Hepatocyte (in vitro differentiated cells): ENCODE measurements at regions not wholly inside any gene's neighbourhood (a gene's known extent, or its start where the extent isn't known, plus 50 kb on each side); places are given as distances from the start of the nearest gene placed in this dataset.

Experiments used
- EZH2 ChIP-seq: fragments of 200-600 bp; sonication (generic); IDR thresholded peaks from 2 replicates; pipeline ENCODE4 v1.6.1; 2016; ENCODE audit warnings: antibody characterized with exemption, mild to moderate bottlenecking, borderline replicate concordance
- EZH2phosphoT487 ChIP-seq: fragments of 200-600 bp; sonication (generic); IDR thresholded peaks from one replicate; pipeline ENCODE4 v1.6.1; 2018; ENCODE audit warnings: antibody characterized with exemption, mild to moderate bottlenecking, low read depth, moderate library complexity; ENCODE audit not compliant: unreplicated experiment, severe bottlenecking
- TF ChIP-seq, protein P1 (sequence below): fragments of 200-600 bp; sonication (generic); IDR thresholded peaks from 2 replicates; pipeline ENCODE4 v1.5.1; 2016; ENCODE audit warnings: antibody characterized with exemption, mild to moderate bottlenecking; ENCODE audit not compliant: poor library complexity

DNA sequence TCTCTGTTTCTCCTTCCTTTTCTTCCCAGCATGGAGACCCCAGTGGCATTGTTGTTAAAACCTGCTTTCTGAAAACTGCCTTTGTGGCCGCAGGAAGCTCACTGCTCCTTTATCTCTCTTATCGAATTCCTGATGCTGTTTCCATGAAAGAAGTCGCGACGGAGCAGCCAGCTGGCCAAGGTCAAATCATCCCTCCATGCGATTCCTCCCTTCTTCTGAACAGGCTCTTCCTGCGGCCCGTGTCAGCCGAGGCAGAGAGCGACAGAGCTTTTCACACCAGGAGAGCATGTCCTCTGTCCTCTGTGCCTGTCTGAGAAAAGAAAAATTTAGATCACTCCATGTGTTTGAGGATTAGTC lies 242.1 kb upstream of the PITRM1 start:
- TF ChIP-seq, protein P1, sequence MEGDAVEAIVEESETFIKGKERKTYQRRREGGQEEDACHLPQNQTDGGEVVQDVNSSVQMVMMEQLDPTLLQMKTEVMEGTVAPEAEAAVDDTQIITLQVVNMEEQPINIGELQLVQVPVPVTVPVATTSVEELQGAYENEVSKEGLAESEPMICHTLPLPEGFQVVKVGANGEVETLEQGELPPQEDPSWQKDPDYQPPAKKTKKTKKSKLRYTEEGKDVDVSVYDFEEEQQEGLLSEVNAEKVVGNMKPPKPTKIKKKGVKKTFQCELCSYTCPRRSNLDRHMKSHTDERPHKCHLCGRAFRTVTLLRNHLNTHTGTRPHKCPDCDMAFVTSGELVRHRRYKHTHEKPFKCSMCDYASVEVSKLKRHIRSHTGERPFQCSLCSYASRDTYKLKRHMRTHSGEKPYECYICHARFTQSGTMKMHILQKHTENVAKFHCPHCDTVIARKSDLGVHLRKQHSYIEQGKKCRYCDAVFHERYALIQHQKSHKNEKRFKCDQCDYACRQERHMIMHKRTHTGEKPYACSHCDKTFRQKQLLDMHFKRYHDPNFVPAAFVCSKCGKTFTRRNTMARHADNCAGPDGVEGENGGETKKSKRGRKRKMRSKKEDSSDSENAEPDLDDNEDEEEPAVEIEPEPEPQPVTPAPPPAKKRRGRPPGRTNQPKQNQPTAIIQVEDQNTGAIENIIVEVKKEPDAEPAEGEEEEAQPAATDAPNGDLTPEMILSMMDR: no peak
- TF ChIP-seq EZH2phosphoT487: no peak
- TF ChIP-seq EZH2: no peak
